ENCODE measurements at regions not wholly inside any gene's neighbourhood (a gene's known extent, or its start where the extent isn't known, plus 50 kb on each side); places are given as distances from the start of the nearest gene placed in this dataset.

DNA sequence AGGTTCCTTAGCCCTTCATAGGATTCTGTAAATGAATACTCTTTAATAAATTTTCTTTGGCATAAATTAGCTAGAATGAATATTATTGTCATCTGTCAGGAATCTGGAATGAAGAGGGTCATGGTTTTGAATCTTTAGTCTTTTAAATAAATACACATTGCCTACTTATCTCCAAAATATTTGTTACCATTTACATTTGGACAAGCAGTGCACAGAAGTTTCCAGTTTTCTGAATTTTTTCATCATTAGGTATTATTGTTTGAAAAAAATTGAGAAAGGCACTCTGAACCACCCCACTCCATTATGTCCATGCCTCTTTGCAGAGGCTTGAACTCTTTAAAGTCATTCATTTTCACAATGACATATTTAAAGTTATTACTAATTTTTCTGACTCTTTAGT is 549.0 kb upstream of the LUZP2 start:
- no peak for FAIRE-seq
- Histone ChIP-seq H4K20me1 (ENCODE audit: control insufficient read depth, extremely low read depth, insufficient read depth, low read length) (no peaks in the 10 kb centered on the region), H3K27ac (ENCODE audit: control insufficient read depth, insufficient read depth, low read length) (no peak overlapping the region), H3K36me3 (ENCODE audit: control insufficient read depth in 2 of 2, extremely low read depth in 1 of 2, insufficient read depth in 2 of 2, low read length in 2 of 2) (no peaks in the 10 kb centered on the region), H3K9me3 (ENCODE audit: control insufficient read depth, low read depth, low read length) (no peaks in the 10 kb centered on the region), H3K4me2 (ENCODE audit: control insufficient read depth, extremely low read depth, insufficient read depth, low read depth, low read length) (no peak overlapping the region), H3K9ac (ENCODE audit: control insufficient read depth, extremely low read depth, insufficient read depth, low read length) (no peak overlapping the region), H3K79me2 (ENCODE audit: control insufficient read depth, insufficient read depth, low read length) (no peaks in the 10 kb centered on the region), H2AFZ (ENCODE audit: control insufficient read depth, low read length) (no peak overlapping the region), H3K9me1 (ENCODE audit: control insufficient read depth, extremely low read depth, insufficient read depth, low read length) (no peaks in the 10 kb centered on the region), H3K27me3 (ENCODE audit: control insufficient read depth, extremely low read depth, insufficient read depth, low read length) (no peaks in the 10 kb centered on the region), H3K4me3 (ENCODE audit: control insufficient read depth in 2 of 3, extremely low read depth in 1 of 3, insufficient read depth in 2 of 3, low read depth in 1 of 3, low read length in 3 of 3) (no peak overlapping the region), H3K4me1 (ENCODE audit: control insufficient read depth, extremely low read depth, insufficient read depth, low read length) (no peaks in the 10 kb centered on the region)
- no peak for TF ChIP-seq EZH2 (IDR thresholded peaks at IDR 0.05; ENCODE audit: low read length)
- TF ChIP-seq, protein P1, sequence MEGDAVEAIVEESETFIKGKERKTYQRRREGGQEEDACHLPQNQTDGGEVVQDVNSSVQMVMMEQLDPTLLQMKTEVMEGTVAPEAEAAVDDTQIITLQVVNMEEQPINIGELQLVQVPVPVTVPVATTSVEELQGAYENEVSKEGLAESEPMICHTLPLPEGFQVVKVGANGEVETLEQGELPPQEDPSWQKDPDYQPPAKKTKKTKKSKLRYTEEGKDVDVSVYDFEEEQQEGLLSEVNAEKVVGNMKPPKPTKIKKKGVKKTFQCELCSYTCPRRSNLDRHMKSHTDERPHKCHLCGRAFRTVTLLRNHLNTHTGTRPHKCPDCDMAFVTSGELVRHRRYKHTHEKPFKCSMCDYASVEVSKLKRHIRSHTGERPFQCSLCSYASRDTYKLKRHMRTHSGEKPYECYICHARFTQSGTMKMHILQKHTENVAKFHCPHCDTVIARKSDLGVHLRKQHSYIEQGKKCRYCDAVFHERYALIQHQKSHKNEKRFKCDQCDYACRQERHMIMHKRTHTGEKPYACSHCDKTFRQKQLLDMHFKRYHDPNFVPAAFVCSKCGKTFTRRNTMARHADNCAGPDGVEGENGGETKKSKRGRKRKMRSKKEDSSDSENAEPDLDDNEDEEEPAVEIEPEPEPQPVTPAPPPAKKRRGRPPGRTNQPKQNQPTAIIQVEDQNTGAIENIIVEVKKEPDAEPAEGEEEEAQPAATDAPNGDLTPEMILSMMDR (optimal IDR thresholded peaks at IDR 0.05 in 1 of 3, IDR thresholded peaks at IDR 0.05 in 1 of 3, conservative IDR thresholded peaks at IDR 0.05 in 1 of 3; ENCODE audit: extremely low read depth in 1 of 3, insufficient read depth in 2 of 3, low read length in 3 of 3) = no peak
- dilution Hi-C loops (cut with MboI; ENCODE audit: extremely low pct_ligation_motif_present, low sequenced_read_pairs) = no loop called here
- DNase-seq (ENCODE audit: low read depth, low spot score) = no peak

DNA sequence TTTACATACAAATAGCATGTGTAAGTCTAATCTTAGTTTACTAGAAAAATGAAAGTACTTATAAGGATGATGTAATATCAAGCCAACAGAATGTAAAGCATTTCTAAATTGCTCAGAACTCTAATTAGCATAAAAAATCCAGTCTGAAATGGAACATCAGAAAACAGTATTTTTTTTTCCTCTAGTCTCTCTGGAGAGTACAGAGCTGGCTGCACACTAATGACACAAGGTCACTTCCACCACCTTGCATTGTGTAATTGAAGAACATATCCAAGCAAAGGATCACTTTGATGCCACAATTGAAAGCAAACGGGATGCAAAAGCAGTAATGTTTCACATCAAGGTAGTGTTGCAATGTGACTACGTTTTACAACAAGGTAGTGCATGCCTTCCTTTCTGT is 548.0 kb upstream of the LUZP2 start:
- H3K4me1 ChIP-seq (ENCODE audit: control insufficient read depth, extremely low read depth, insufficient read depth, low read length) = no peaks in the 10 kb centered on the region
- H3K9me1 ChIP-seq (ENCODE audit: control insufficient read depth, extremely low read depth, insufficient read depth, low read length) = no peaks in the 10 kb centered on the region
- FAIRE-seq (no peak), DNase-seq (ENCODE audit: low read depth, low spot score) (no peak)
- no peaks in the 10 kb centered on the region for H3K36me3 ChIP-seq (ENCODE audit: control insufficient read depth in 2 of 2, extremely low read depth in 1 of 2, insufficient read depth in 2 of 2, low read length in 2 of 2)
- no peaks in the 10 kb centered on the region for H4K20me1 ChIP-seq (ENCODE audit: control insufficient read depth, extremely low read depth, insufficient read depth, low read length)
- no peak overlapping the region for H3K4me2 ChIP-seq (ENCODE audit: control insufficient read depth, extremely low read depth, insufficient read depth, low read depth, low read length)
- no peak overlapping the region for H3K4me3 ChIP-seq (ENCODE audit: control insufficient read depth in 2 of 3, extremely low read depth in 1 of 3, insufficient read depth in 2 of 3, low read depth in 1 of 3, low read length in 3 of 3)
- H3K79me2 ChIP-seq (ENCODE audit: control insufficient read depth, insufficient read depth, low read length) = no peaks in the 10 kb centered on the region
- H3K27me3 ChIP-seq (ENCODE audit: control insufficient read depth, extremely low read depth, insufficient read depth, low read length) = no peaks in the 10 kb centered on the region
- TF ChIP-seq, protein P1 (optimal IDR thresholded peaks at IDR 0.05 in 1 of 3, IDR thresholded peaks at IDR 0.05 in 1 of 3, conservative IDR thresholded peaks at IDR 0.05 in 1 of 3; ENCODE audit: extremely low read depth in 1 of 3, insufficient read depth in 2 of 3, low read length in 3 of 3) = no peak
- no peak for TF ChIP-seq EZH2 (IDR thresholded peaks at IDR 0.05; ENCODE audit: low read length)
- no peak overlapping the region for H3K27ac ChIP-seq (ENCODE audit: control insufficient read depth, insufficient read depth, low read length)
- no peak overlapping the region for H3K9ac ChIP-seq (ENCODE audit: control insufficient read depth, extremely low read depth, insufficient read depth, low read length)
- no peak overlapping the region for H2AFZ ChIP-seq (ENCODE audit: control insufficient read depth, low read length)
- dilution Hi-C loops (cut with MboI; ENCODE audit: extremely low pct_ligation_motif_present, low sequenced_read_pairs) = no loop called here
- H3K9me3 ChIP-seq (ENCODE audit: control insufficient read depth, low read depth, low read length) = no peaks in the 10 kb centered on the region
